GM20000 (cell line): ENCODE measurements at regions not wholly inside any gene's neighbourhood (a gene's known extent, or its start where the extent isn't known, plus 50 kb on each side); places are given as distances from the start of the nearest gene placed in this dataset.

Experiments used
- DNase-seq: peaks from one replicate; pipeline ENCODE4 v3.0.0; 2012; ENCODE audit warnings: low spot score
- CTCF ChIP-seq: IDR thresholded peaks from 2 replicates; pipeline ENCODE4 v1.5.1; 2012; ENCODE audit warnings: mild to moderate bottlenecking, control low read depth; ENCODE audit errors: extremely low read depth, missing control alignments

- no peak for DNase-seq
- no peak for TF ChIP-seq CTCF
Observed at GRCh38 chr5:152086668-152087067, 162.0 kb upstream of the GLRA1 start.

GRCh38 chr5:152084476-152084875 lies 159.8 kb upstream of the GLRA1 start:
- no peak for TF ChIP-seq CTCF
- no peak for DNase-seq

GRCh38 chr5:152083231-152083630 lies 158.6 kb upstream of the GLRA1 start:
- DNase-seq, result no peak
- TF ChIP-seq CTCF, result no peak

GRCh38 chr5:152072091-152072490 lies 147.4 kb upstream of the GLRA1 start:
- DNase-seq, result no peak
- TF ChIP-seq CTCF, result no peak

- TF ChIP-seq CTCF, result no peak
- DNase-seq, result no peak
Observed at GRCh38 chr5:152070591-152070990, 145.9 kb upstream of the GLRA1 start.

GRCh38 chr5:152066784-152067183 lies 142.1 kb upstream of the GLRA1 start:
- DNase-seq, result no peak
- no peak for TF ChIP-seq CTCF

GRCh38 chr5:152063004-152063403 lies 138.4 kb upstream of the GLRA1 start:
- no peak for TF ChIP-seq CTCF

More at GRCh38 chr5:152063004-152063403, 138.4 kb upstream of the GLRA1 start:
- DNase-seq, result no peak
